HL-60 (cell line): ENCODE measurements at regions not wholly inside any gene's neighbourhood (a gene's known extent, or its start where the extent isn't known, plus 50 kb on each side); places are given as distances from the start of the nearest gene placed in this dataset.

Source experiments
- POLR2AphosphoS5 ChIP-seq: IDR thresholded peaks from 2 replicates; pipeline ENCODE4 v1.6.1; 2012; ENCODE audit warnings: low read depth
- SPI1 ChIP-seq: IDR thresholded peaks from 2 replicates; pipeline ENCODE4 v1.6.1; 2012; ENCODE audit warnings: low read depth, mild to moderate bottlenecking, borderline replicate concordance
- TF ChIP-seq, protein P1 (sequence below): IDR thresholded peaks from one replicate; pipeline ENCODE4 v1.5.1; 2011; ENCODE audit warnings: low read length, control low read depth, inconsistent platforms; ENCODE audit not compliant: insufficient read depth
- TF ChIP-seq, protein P2 (sequence below): IDR thresholded peaks from 2 replicates; pipeline ENCODE4 v1.6.1; 2012; ENCODE audit warnings: low read depth; ENCODE audit not compliant: insufficient replicate concordance

DNA sequence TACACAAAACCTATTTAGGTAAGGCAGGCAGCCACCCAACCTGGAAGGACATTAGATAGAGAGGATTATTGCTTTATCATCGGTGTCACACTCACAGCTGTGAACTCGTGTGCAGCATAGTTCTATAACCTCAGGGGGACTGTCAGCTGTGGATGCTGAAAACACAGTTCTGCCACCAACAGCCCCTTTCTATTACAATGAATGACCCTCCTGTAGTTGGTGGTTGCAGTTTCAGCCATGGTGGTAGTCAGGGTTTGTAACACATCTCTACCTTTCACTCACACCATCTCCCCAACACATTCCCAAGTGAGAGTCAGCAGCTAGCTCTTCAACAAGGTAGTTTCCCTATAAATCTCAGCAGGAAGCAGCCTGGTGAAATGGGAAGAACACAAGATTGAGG, 136.8 kb downstream of the ZC3H11B start:
- TF ChIP-seq, protein P1, sequence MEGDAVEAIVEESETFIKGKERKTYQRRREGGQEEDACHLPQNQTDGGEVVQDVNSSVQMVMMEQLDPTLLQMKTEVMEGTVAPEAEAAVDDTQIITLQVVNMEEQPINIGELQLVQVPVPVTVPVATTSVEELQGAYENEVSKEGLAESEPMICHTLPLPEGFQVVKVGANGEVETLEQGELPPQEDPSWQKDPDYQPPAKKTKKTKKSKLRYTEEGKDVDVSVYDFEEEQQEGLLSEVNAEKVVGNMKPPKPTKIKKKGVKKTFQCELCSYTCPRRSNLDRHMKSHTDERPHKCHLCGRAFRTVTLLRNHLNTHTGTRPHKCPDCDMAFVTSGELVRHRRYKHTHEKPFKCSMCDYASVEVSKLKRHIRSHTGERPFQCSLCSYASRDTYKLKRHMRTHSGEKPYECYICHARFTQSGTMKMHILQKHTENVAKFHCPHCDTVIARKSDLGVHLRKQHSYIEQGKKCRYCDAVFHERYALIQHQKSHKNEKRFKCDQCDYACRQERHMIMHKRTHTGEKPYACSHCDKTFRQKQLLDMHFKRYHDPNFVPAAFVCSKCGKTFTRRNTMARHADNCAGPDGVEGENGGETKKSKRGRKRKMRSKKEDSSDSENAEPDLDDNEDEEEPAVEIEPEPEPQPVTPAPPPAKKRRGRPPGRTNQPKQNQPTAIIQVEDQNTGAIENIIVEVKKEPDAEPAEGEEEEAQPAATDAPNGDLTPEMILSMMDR: no peak
- TF ChIP-seq POLR2AphosphoS5: no peak
- TF ChIP-seq, protein P2, sequence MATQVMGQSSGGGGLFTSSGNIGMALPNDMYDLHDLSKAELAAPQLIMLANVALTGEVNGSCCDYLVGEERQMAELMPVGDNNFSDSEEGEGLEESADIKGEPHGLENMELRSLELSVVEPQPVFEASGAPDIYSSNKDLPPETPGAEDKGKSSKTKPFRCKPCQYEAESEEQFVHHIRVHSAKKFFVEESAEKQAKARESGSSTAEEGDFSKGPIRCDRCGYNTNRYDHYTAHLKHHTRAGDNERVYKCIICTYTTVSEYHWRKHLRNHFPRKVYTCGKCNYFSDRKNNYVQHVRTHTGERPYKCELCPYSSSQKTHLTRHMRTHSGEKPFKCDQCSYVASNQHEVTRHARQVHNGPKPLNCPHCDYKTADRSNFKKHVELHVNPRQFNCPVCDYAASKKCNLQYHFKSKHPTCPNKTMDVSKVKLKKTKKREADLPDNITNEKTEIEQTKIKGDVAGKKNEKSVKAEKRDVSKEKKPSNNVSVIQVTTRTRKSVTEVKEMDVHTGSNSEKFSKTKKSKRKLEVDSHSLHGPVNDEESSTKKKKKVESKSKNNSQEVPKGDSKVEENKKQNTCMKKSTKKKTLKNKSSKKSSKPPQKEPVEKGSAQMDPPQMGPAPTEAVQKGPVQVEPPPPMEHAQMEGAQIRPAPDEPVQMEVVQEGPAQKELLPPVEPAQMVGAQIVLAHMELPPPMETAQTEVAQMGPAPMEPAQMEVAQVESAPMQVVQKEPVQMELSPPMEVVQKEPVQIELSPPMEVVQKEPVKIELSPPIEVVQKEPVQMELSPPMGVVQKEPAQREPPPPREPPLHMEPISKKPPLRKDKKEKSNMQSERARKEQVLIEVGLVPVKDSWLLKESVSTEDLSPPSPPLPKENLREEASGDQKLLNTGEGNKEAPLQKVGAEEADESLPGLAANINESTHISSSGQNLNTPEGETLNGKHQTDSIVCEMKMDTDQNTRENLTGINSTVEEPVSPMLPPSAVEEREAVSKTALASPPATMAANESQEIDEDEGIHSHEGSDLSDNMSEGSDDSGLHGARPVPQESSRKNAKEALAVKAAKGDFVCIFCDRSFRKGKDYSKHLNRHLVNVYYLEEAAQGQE: no peak
- no peak for TF ChIP-seq SPI1
